HL-60 (cell line): ENCODE measurements at regions not wholly inside any gene's neighbourhood (a gene's known extent, or its start where the extent isn't known, plus 50 kb on each side); places are given as distances from the start of the nearest gene placed in this dataset.
"Not testable (repeated sequence)": the region's sequence is repeated elsewhere in the genome, so short reads cannot be mapped to it uniquely, and the experiment has no call there.

Source experiments
- DNase-seq, 2 experiments: peaks; one replicate each; pipeline ENCODE4 v3.0.0-alpha.2; 2010 to 2020; ENCODE audit warnings: low read depth in 1 of 2, low spot score in 1 of 2
- H3K27ac ChIP-seq: fragments of 250-450 bp; sonication (Bioruptor Pico); replicated peaks from 2 replicates; pipeline ENCODE4 v1.5.1; 2020; ENCODE audit warnings: mild to moderate bottlenecking, moderate library complexity
- H3K27me3 ChIP-seq: fragments of 250-450 bp; sonication (Bioruptor Pico); 2 replicates; pipeline ENCODE4 v1.5.1; 2021; ENCODE audit warnings: mild to moderate bottlenecking, moderate library complexity; ENCODE audit not compliant: insufficient read depth, poor library complexity, severe bottlenecking
- H3K4me3 ChIP-seq: replicated peaks from 2 replicates; pipeline ENCODE4 v1.5.1; 2011; ENCODE audit warnings: mild to moderate bottlenecking, control low read depth, low read length; ENCODE audit not compliant: insufficient read depth
- CTCF ChIP-seq: IDR thresholded peaks from one replicate; pipeline ENCODE4 v1.5.1; 2011; ENCODE audit warnings: low read length, control low read depth, inconsistent platforms; ENCODE audit not compliant: insufficient read depth
- GABPA ChIP-seq: IDR thresholded peaks from 2 replicates; pipeline ENCODE4 v1.6.1; 2012; ENCODE audit warnings: low read depth
- POLR2AphosphoS5 ChIP-seq: IDR thresholded peaks from 2 replicates; pipeline ENCODE4 v1.6.1; 2012; ENCODE audit warnings: low read depth
- REST ChIP-seq: IDR thresholded peaks from 2 replicates; pipeline ENCODE4 v1.6.1; 2012; ENCODE audit warnings: low read depth; ENCODE audit not compliant: insufficient replicate concordance
- SPI1 ChIP-seq: IDR thresholded peaks from 2 replicates; pipeline ENCODE4 v1.6.1; 2012; ENCODE audit warnings: low read depth, mild to moderate bottlenecking, borderline replicate concordance

- H3K4me3 ChIP-seq = no peak overlapping the region
- no peaks in the 10 kb centered on the region for H3K27me3 ChIP-seq
- no peak for TF ChIP-seq SPI1
- no peak for TF ChIP-seq CTCF
- no peak for TF ChIP-seq GABPA
- TF ChIP-seq REST = no peak
- no peak for TF ChIP-seq POLR2AphosphoS5
- no peak for DNase-seq
- H3K27ac ChIP-seq = no peak overlapping the region
These were observed 445.0 kb upstream of the B3GAT1 start for GRCh38 chr11:134857035-134857434.

- no peak overlapping the region for H3K27ac ChIP-seq
- no peak overlapping the region for H3K4me3 ChIP-seq
- no peaks in the 10 kb centered on the region for H3K27me3 ChIP-seq
- no peak for TF ChIP-seq SPI1
- no peak for TF ChIP-seq REST
- TF ChIP-seq POLR2AphosphoS5 = no peak
- no peak for TF ChIP-seq CTCF
- no peak for TF ChIP-seq GABPA
- no peak for DNase-seq
These were observed 444.3 kb upstream of the B3GAT1 start for GRCh38 chr11:134856056-134856971.

- DNase-seq = no peak
- Histone ChIP-seq H3K4me3 (no peak overlapping the region), H3K27me3 (no peaks in the 10 kb centered on the region), H3K27ac (no peak overlapping the region)
- TF ChIP-seq REST (no peak), GABPA (no peak), CTCF (no peak), POLR2AphosphoS5 (no peak), SPI1 (no peak)
These were observed 442.2 kb upstream of the B3GAT1 start for GRCh38 chr11:134853992-134854991.

- not testable (repeated sequence) for DNase-seq, H3K27me3 ChIP-seq, H3K4me3 ChIP-seq, H3K27ac ChIP-seq
These were observed 439.6 kb upstream of the B3GAT1 start for GRCh38 chr11:134851503-134852224.
